SU-DHL-6 (cell line): ENCODE measurements at regions not wholly inside any gene's neighbourhood (a gene's known extent, or its start where the extent isn't known, plus 50 kb on each side); places are given as distances from the start of the nearest gene placed in this dataset.

Experiments
- H2AFZ ChIP-seq: fragments of 200-600 bp; sonication (generic); 2 replicates; pipeline ENCODE4 v1.6.1; 2014; ENCODE audit warnings: low read depth, mild to moderate bottlenecking, moderate library complexity, mixed read lengths, antibody characterized with exemption, low read length; ENCODE audit not compliant: severe bottlenecking
- H3F3A ChIP-seq: fragments of 200-600 bp; shearing (Covaris generic); 2 replicates; pipeline ENCODE4 v1.6.0; 2016; ENCODE audit warnings: antibody characterized with exemption, mild to moderate bottlenecking; ENCODE audit not compliant: insufficient read depth
- H3K27ac ChIP-seq: fragments of 200-600 bp; sonication (generic); 2 replicates; pipeline ENCODE4 v1.5.1; 2016; ENCODE audit warnings: low read depth, mild to moderate bottlenecking, low read length, moderate library complexity, mixed read lengths
- H3K27me3 ChIP-seq: fragments of 200-600 bp; sonication (generic), shearing (Covaris generic); 2 replicates; pipeline ENCODE4 v1.6.0; 2014; ENCODE audit warnings: mild to moderate bottlenecking, low read length
- H3K36me3 ChIP-seq: fragments of 200-600 bp; sonication (generic); 2 replicates; pipeline ENCODE4 v1.6.1; 2014; ENCODE audit warnings: mild to moderate bottlenecking, low read length, mixed read lengths
- H3K4me2 ChIP-seq: fragments of 300-600, 200-600 bp; shearing (Covaris generic), sonication (generic); 2 replicates; pipeline ENCODE4 v1.6.0; 2014; ENCODE audit warnings: low read length, low read depth, mild to moderate bottlenecking; ENCODE audit not compliant: poor library complexity, severe bottlenecking
- H3K4me3 ChIP-seq: fragments of 200-600 bp; sonication (generic); 2 replicates; pipeline ENCODE4 v1.5.1; 2014; ENCODE audit warnings: antibody characterized with exemption, low read length, mild to moderate bottlenecking, mixed read lengths; ENCODE audit not compliant: insufficient read depth, poor library complexity, severe bottlenecking
- H3K79me2 ChIP-seq: fragments of 200-600 bp; sonication (generic); 2 replicates; pipeline ENCODE4 v1.6.1; 2014; ENCODE audit warnings: mild to moderate bottlenecking, low read length, moderate library complexity; ENCODE audit not compliant: insufficient read depth
- H3K9ac ChIP-seq: fragments of 200-600 bp; sonication (generic); 2 replicates; pipeline ENCODE4 v1.7.0; 2014; ENCODE audit warnings: mild to moderate bottlenecking, low read length
- H3K9me2 ChIP-seq: fragments of 200-600 bp; sonication (generic); replicated peaks from 2 replicates; pipeline ENCODE4 v1.6.1; 2014; ENCODE audit warnings: low read length; ENCODE audit not compliant: insufficient read depth
- H3K9me3 ChIP-seq: fragments of 200-600 bp; sonication (generic); 2 replicates; pipeline ENCODE4 v1.6.1; 2014; ENCODE audit warnings: low read length, mixed read lengths; ENCODE audit not compliant: insufficient read depth
- H4K20me1 ChIP-seq: fragments of 200-600 bp; sonication (generic); 2 replicates; pipeline ENCODE4 v1.6.1; 2014; ENCODE audit warnings: low read depth, mild to moderate bottlenecking, antibody characterized with exemption, low read length, moderate library complexity, mixed read lengths
- CTCF ChIP-seq: fragments of 200-600 bp; sonication (generic); IDR thresholded peaks from one replicate; pipeline ENCODE4 v1.5.1; 2017; ENCODE audit warnings: antibody characterized with exemption, mild to moderate bottlenecking, low read length, moderate library complexity; ENCODE audit not compliant: insufficient read depth, poor library complexity, severe bottlenecking
- EZH2phosphoT487 ChIP-seq: fragments of 200-600 bp; sonication (generic), shearing (Covaris generic); conservative IDR thresholded peaks from 2 replicates; pipeline ENCODE4 v1.6.1; 2018; ENCODE audit warnings: mild to moderate bottlenecking, antibody characterized with exemption, low read length, moderate library complexity, mixed read lengths

- Histone ChIP-seq H3F3A (no peaks in the 10 kb centered on the region), H4K20me1 (no peaks in the 10 kb centered on the region), H3K4me3 (no peak overlapping the region), H3K79me2 (no peaks in the 10 kb centered on the region), H3K9me2 (no peaks in the 10 kb centered on the region; the same call in 1 of the 2 replicates), H3K9me3 (no peaks in the 10 kb centered on the region), H3K27me3 (no peaks in the 10 kb centered on the region), H3K9ac (no peak overlapping the region), H3K27ac (no peak overlapping the region), H3K36me3 (no peaks in the 10 kb centered on the region), H2AFZ (no peak overlapping the region), H3K4me2 (no peak overlapping the region)
- TF ChIP-seq CTCF (no peak), EZH2phosphoT487 (no peak)
Observed at GRCh38 chr14:98941481-98941880, 330.5 kb downstream of the BCL11B start.

GRCh38 chr14:98943907-98944306, 328.1 kb downstream of the BCL11B start:
- H3K9me3 ChIP-seq = no peaks in the 10 kb centered on the region
- H3K27me3 ChIP-seq = no peaks in the 10 kb centered on the region

GRCh38 chr14:98944989-98945388, 327.0 kb downstream of the BCL11B start:
- no peak overlapping the region for H3K4me2 ChIP-seq
- H4K20me1 ChIP-seq = no peaks in the 10 kb centered on the region
- no peaks in the 10 kb centered on the region for H3F3A ChIP-seq
- no peaks in the 10 kb centered on the region for H3K79me2 ChIP-seq
- no peak overlapping the region for H3K27ac ChIP-seq
- TF ChIP-seq CTCF = no peak
- no peak for TF ChIP-seq EZH2phosphoT487
- H3K27me3 ChIP-seq = no peaks in the 10 kb centered on the region
- H3K9me2 ChIP-seq = no peaks in the 10 kb centered on the region; the same call in 1 of the 2 replicates
- H2AFZ ChIP-seq = no peak overlapping the region
- H3K36me3 ChIP-seq = no peaks in the 10 kb centered on the region
- H3K9ac ChIP-seq = no peak overlapping the region
- H3K9me3 ChIP-seq = no peaks in the 10 kb centered on the region
- no peak overlapping the region for H3K4me3 ChIP-seq

More at GRCh38 chr14:98943907-98944306, 328.1 kb downstream of the BCL11B start:
- no peak overlapping the region for H3K4me2 ChIP-seq
- H2AFZ ChIP-seq = no peak overlapping the region
- no peak overlapping the region for H3K4me3 ChIP-seq
- H3K9ac ChIP-seq = no peak overlapping the region
- H3K9me2 ChIP-seq = no peaks in the 10 kb centered on the region; the same call in 1 of the 2 replicates
- TF ChIP-seq CTCF (no peak), EZH2phosphoT487 (no peak)
- no peaks in the 10 kb centered on the region for H3F3A ChIP-seq
- H3K79me2 ChIP-seq = no peaks in the 10 kb centered on the region
- no peak overlapping the region for H3K27ac ChIP-seq
- no peaks in the 10 kb centered on the region for H3K36me3 ChIP-seq
- no peaks in the 10 kb centered on the region for H4K20me1 ChIP-seq
